ENCODE measurements at regions not wholly inside any gene's neighbourhood (a gene's known extent, or its start where the extent isn't known, plus 50 kb on each side); places are given as distances from the start of the nearest gene placed in this dataset.

DNA sequence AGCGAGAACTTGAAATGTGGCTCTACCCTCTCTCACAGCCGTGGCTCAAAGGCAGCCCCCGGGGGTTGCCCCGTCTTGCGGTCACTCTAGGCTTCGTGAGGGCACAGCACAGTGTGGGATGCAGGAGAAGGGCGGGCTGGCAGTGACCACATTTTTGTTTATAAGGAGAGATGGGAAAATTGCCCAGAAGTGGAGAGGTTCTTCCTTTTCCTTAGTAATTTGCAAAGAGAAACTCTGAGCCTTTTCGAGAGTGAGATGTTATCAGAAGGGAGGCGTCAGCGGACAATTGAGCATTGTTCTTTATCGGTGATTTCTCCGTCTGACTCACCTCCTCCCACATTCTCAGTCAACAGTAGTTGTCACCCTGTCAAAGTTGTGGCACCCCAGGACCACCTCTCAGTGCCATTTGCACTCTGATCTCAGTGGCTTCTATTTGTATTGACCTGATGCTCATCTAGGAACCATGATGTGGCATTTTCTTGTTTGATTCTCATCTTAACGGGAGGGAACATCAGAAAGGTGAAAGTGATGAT lies 89.6 kb downstream of the ACAA2 start:
- TF ChIP-seq, protein P1, sequence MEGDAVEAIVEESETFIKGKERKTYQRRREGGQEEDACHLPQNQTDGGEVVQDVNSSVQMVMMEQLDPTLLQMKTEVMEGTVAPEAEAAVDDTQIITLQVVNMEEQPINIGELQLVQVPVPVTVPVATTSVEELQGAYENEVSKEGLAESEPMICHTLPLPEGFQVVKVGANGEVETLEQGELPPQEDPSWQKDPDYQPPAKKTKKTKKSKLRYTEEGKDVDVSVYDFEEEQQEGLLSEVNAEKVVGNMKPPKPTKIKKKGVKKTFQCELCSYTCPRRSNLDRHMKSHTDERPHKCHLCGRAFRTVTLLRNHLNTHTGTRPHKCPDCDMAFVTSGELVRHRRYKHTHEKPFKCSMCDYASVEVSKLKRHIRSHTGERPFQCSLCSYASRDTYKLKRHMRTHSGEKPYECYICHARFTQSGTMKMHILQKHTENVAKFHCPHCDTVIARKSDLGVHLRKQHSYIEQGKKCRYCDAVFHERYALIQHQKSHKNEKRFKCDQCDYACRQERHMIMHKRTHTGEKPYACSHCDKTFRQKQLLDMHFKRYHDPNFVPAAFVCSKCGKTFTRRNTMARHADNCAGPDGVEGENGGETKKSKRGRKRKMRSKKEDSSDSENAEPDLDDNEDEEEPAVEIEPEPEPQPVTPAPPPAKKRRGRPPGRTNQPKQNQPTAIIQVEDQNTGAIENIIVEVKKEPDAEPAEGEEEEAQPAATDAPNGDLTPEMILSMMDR (IDR thresholded peaks at IDR 0.05; ENCODE audit: low read depth, low read length), result no peak
- TF ChIP-seq EZH2phosphoT487 (IDR thresholded peaks at IDR 0.05; ENCODE audit: low read depth), result no peak
